ENCODE measurements at regions not wholly inside any gene's neighbourhood (a gene's known extent, or its start where the extent isn't known, plus 50 kb on each side); places are given as distances from the start of the nearest gene placed in this dataset.

- TF ChIP-seq CTCF (optimal IDR thresholded peaks at IDR 0.05 in 1 of 3, IDR thresholded peaks at IDR 0.05 in 1 of 3, conservative IDR thresholded peaks at IDR 0.05 in 1 of 3; ENCODE audit: extremely low read depth in 1 of 3, insufficient read depth in 2 of 3, low read length in 3 of 3) (no peak), EZH2 (IDR thresholded peaks at IDR 0.05; ENCODE audit: low read length) (no peak)
Measured at GRCh38 chr5:42074353-42074752, 149.3 kb downstream of the FBXO4 start.
